GM21723 (cell line): ENCODE measurements at regions not wholly inside any gene's neighbourhood (a gene's known extent, or its start where the extent isn't known, plus 50 kb on each side); places are given as distances from the start of the nearest gene placed in this dataset.

ENCODE experiments used
- ATAC-seq: cut with Tn5 transposase; IDR thresholded peaks from one replicate; pipeline ENCODE4 v1.9.1; 2021; ENCODE audit warnings: mild to moderate bottlenecking, moderate library complexity; ENCODE audit not compliant: unreplicated experiment

DNA sequence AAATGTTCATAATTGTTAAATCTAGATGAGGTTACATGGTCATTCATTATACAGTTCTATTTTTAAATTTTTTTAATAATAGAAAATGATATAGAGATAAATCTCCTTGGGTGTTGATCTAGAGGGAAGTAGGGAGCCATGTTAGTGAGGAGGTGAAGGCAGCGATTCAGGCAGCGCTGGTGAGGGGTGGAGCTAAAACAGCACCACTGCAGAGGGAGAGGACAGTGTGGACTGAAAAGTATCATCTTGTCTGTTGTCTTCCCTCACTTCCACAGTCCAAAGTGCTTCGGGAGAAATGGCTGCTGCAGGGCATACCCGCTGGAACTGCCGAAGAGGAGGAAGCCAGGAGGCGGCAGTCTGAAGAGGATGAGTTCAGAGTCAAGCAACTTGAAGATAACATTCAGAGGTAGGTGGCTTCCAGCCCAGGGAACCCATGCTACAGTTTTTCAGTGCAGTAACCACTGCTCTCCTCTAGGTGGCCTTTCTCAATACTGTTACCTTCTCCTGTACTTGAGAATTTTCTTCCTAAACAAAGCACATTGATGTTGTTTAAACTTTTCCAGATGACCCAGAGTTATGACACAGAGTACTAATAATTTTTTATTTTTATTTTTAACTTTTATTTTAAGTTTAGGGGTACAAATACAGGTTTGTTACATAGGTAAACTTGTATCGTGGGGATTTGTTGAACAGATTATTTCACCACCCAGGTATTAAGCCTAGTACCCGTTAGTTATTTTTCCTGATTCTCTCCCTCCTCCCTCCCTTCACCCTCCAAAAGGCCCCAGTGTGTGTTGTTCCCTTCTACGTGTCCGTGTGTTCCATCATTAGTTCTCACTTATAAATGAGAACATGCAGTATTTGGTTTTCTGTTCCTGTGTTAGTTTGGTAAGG lies 100.5 kb downstream of the PALM2AKAP2 start:
- peak; percentile 90 for ATAC-seq

DNA sequence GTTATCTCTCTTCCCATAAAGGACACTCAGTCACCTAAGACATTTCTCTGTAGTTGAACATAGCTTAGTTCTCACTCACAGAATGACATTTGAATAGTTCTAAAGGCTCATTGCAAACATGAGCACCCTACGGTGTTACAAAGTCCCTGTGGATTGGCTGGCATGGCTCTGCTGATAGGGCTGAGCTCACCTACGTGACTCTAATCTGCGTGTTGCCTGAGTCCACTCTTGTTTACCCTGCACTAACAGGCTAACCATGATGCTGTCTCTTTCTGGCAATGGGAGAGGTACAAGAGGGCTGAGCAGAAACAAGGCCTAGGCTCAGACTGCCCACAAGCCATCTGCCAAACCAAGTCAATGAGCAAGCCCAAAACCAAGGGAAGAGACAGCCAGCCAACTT lies 103.6 kb downstream of the PALM2AKAP2 start:
- no peak for ATAC-seq

DNA sequence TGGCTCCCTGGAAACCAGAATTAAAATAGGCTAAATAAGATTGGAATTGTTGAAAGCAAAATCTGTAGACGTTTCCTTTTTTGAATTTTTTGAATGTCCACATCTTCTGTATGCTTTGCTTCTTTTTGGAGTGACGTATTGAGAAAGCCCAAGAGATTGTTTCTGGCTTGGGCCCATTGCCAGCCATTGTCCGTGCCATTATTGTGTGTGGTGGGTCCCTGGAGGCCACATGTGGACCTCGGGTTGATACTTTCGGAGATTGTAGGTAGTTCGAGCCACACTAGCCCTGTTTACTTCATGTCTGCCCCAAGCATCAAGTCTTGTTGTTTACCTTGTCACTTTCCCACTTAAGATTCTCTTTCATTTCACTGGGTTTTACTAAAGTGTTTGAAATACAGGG lies 106.0 kb downstream of the PALM2AKAP2 start:
- no peak for ATAC-seq

DNA sequence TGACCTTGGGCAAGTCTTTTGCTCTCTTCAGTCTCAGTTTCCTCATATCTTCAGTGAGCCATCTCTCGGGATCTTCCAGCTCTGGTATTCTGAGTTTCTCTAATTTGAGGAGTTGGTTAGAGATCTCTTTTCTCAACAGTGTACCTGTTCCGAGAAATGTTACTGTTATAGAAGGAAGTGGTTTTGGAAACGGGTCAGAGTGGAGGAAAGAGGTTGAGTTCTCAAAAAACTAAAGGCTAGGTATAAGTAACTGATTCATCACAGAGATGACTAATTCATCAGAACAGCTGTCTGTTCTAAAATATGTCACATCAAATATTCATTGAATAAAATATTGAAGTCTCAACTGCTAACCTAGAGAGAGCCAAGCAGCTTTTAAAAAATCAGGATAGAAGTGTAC lies 106.6 kb downstream of the PALM2AKAP2 start:
- ATAC-seq, result no peak

DNA sequence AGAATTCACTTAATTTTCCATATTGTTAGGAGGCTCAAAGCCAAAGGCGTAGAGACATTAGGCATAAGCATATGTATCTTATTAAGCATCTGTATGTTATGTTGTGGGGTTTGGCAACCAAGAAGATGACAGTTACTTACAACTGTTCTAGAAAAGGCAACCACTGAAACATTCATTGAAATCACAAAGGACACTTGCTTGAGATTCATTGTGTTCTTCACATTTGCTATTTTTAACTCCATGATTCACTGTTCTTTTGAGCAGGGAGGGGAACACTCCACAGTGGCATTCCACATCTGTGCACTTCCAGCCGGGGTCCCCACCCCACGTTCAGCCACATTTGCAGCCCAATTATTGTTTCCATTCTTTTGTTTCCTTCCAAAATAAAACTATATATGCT lies 107.1 kb downstream of the PALM2AKAP2 start:
- ATAC-seq, result no peak

DNA sequence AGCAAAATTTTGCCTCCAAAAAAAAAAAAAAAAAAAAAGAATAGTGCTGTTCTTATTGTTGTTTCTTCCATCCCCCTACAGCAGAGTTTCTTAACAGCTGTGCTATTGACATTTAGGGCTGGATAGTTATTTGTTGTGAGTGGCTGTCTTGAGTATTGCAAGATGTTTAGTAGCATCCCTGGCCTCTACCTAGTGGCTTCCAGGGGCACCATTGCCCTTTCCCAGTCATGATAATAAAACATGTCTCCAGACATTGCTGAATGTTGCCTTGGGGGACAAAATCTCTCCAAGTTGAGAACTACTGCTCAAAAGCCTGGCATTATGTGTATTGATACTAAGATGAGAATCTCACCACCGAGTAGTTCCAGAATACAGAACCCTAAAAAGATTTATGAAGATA lies 108.7 kb downstream of the PALM2AKAP2 start:
- no peak for ATAC-seq

DNA sequence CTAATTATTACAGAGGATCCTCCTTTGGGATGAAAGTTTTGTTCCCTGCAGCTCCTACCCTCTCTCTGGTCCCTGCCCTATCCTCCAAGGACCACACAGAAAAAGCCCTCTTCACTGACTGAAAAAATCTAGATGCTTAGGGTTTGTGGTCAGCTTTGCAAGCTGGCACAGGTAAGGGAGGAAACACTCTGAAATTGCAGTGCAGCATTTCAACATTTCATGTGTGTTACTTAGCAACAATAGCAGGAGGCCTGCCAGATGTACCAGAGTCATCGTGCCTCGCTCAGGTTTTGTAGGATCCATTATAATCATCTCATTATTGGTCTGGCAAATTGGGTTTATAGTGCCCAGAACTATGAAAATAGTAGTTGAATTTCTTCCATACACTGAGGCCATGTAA lies 109.5 kb downstream of the PALM2AKAP2 start:
- no peak for ATAC-seq

DNA sequence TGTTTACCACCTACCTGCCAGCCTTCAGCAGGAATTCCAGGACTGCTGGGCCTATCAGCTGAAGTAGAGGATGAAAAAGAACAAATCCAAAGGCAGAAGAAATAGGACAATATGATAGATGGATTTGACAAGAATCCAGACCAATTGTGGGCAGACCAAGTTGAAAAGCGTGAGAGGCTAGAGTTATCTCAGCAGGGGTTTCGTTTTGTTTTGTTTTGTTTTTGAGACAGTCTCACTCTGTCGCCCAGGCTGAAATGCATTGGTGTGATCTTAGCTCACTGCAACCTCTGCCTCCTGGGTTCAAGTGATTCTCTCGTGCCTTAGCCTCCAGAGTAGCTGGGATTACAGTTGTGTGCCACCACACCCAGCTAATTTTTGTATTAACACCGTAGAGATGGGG lies 113.2 kb downstream of the PALM2AKAP2 start:
- peak; percentile 56 for ATAC-seq

DNA sequence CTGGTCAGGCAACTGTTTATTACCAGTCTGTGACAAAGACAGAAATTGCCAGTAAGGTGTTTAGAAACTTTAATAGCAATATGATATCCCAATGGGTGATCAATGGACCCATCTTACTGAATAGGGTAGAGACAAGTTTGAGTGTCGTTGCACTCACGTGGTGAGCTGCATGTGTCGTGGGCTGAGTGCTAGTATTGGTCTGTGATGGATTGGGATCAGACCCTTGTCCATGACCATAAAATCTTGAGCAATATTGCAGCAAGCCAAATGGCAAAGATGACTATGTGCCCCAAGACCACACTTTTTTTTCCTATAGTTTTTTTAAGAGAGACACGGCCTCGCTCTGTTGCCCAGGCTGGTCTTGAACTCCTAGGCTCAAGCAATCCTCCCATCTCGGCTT lies 114.5 kb downstream of the PALM2AKAP2 start:
- ATAC-seq, result no peak

DNA sequence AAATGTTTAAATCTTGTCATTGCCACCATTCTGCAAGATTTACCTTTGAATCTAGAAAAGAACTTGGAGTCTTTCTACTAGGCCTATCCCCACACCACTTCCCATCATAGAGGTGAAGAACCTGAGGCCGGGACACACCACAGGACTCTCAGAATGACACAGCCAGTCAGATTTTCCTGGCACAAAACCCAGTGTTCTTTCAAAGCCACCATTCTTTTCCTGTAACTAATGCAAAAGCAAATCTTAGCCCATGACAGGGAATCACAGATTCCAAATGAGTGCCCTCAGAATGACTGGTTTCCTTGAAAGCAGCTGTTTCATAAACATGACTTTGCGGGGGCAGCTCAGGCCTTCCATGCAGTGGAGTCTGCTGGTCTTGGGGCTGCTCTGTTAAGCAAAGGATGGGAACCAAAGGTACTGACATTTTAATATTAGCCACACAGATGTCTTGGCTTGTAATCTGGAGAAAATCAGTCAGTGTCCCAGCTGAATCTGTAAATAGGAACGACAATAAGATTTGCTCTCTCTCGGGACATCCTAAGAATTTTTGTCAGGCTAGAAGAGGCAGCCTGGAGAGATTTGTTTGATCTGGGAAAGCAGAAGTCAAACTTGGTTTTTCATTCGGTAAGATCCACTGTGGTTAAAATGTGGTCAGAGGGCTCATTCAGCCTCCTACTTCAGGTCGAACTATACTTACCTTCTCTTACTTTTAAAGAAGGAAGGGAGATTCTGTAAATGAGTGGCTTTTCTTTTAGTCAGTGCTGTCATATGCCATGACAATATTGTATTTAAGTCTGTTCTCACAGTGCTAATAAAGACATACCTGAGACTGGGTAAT lies 115.1 kb downstream of the PALM2AKAP2 start:
- ATAC-seq, result peak; percentile 81

DNA sequence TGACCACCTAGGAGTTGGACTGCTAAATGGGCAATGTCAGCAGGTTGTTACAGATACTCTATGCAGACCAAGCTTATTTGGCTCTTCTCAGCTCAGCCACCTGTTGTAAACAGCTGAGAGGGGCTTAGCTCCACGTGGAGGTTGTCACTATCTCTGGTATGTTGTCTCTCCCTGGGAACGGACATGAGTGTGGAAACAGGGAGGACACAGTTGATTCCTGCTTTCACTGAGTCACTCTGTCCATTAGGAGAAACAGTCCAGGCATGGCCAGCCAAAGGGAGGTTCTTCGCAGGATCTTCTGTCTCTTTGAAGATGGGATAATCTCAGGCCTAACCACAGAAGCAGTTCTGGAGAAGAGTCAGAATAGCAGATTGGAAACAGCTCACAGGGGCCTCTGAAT lies 121.2 kb downstream of the PALM2AKAP2 start:
- no peak for ATAC-seq

DNA sequence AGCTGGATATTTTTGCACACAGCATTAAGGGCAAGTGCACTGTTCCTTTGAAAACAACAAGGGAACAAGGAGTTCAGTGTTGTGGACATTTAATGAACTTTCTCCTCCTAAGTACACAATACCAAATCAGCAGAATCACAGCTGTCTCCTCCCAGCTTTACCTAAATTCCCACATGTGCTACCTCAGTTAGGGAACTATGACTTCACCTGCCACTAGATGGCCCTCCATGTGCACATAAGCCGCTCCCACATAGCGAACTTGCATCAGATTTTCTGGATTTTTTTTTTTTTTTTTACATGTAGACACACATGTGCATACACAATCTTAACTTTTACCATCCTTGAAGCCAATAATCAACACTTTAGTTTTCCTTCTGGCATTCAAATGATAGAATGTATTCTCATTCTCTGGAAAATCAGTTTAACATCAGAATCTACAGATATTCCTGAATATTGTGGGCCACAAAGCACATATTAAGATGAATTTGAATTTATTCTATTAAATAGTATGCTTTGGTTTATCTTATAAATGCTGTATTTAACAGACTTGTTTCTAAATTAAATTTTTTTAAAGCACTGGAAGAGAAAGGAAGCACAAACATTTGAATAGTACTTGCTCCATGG lies 123.6 kb downstream of the PALM2AKAP2 start:
- peak; percentile 50 for ATAC-seq

DNA sequence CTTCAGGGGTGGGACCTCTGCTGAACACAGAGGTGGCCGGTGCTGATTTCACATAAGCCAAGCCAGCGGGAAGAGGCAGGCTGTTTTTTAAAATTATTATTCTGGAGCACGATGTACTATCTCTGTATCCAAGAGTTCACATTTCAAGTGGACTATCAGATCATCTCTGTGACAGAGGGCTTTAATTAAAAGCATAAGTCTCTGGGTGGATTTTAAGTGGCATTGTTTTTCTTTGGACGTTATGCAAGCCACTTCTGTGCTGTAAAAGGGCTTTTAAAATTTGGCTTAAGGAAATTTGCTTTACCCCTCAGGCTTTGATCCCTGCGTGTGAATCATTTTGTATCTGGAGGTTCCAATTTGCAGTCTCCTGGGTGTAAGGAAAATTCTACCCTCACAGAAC lies 124.7 kb downstream of the PALM2AKAP2 start:
- no peak for ATAC-seq

DNA sequence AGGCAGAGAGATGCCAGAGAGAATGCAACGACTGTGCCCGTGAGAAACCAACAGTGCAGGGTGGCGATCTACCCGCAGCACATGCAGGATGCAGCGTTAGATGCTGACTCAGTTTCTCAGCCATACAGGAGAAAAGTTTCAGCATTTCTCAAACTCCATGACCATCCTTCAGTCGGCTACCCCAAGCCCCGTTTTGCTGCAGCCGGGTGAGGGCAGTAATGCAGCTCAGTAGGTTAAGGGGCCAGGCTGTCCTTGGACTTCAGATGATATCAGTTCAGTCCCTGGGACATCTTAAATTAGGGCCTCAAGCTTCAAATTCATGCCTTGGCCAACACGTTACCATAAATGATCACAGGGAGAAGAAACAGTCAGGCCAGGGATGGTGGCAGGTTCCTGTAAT lies 125.5 kb downstream of the PALM2AKAP2 start:
- no peak for ATAC-seq

DNA sequence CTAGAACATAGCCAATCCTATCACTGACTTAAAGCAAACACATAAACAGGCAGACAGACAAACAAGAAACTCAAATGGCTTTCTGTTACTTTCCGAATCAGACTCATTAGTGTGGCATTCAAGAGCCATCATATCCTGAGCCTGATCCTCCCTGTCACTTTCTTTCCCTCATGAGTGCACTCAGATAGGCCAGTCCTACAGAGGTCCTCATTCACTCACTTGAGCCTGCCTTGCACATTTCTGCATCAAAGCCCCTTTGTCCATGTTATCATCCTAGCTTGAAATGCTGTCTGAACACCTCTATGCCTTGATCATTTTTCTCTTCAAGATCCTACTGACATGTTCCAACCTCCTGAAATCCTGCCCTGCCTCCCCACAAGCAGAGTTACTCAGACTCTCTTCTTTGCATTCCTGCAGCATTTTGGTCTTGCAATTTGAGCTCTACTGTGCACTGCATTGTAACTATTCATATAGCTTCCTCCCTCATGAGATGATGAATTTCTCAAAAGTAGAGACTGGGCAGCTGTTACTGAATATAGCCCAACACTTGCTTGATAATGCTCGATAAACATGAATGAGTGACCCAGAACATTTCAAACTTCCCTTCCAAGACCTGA lies 126.9 kb downstream of the PALM2AKAP2 start:
- peak; percentile 36 for ATAC-seq

DNA sequence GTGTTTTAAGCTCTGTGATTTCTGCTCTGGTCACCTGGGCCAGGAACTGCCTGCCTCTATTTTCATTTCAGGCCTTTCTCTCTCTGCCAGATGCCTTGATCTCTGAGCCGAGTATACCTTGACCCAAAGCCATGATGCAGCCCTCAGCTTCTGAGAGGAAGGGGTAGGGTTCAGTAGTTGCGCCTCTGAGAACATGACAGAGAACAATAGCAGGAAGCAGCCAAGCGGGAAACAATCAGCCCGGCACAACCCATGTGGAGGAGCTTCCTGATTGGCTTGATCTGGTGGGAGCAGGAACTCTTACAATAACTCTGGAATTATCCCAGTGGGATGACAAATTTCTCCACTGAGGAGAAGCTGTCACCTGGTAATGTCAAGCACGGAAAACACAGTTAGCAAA lies 127.4 kb downstream of the PALM2AKAP2 start:
- ATAC-seq, result peak; percentile 77

DNA sequence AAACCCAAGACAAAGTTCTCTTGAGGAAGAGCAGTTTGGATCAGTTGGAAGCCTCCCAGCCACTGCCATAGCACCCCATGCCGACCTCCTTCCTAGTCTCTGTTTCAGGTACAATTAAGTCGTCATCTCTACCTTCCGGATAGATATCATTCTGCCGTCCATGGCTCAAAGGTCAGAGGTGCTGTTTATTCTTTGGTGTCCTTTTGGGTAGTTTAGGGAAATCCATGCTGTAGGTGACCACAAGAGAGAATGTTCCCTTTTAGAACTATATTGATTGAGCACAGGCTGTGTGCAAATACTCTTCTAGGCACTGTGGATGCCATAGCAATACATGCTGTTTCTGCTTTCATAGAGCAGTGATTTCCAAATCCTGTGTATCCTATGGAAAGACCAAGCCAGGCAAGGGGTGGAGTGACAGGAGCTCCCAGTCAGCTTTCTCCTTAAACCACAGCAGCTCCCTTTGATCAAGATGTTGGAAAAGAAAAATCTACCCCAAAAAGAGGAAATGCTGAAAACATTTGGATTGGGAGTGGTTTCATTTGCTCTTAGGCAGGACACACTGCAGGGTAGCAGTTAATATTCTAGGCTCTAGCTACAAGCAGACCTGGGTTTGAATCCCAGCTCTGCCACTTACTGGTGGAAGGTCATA lies 127.9 kb downstream of the PALM2AKAP2 start:
- ATAC-seq, result peak; percentile 2

DNA sequence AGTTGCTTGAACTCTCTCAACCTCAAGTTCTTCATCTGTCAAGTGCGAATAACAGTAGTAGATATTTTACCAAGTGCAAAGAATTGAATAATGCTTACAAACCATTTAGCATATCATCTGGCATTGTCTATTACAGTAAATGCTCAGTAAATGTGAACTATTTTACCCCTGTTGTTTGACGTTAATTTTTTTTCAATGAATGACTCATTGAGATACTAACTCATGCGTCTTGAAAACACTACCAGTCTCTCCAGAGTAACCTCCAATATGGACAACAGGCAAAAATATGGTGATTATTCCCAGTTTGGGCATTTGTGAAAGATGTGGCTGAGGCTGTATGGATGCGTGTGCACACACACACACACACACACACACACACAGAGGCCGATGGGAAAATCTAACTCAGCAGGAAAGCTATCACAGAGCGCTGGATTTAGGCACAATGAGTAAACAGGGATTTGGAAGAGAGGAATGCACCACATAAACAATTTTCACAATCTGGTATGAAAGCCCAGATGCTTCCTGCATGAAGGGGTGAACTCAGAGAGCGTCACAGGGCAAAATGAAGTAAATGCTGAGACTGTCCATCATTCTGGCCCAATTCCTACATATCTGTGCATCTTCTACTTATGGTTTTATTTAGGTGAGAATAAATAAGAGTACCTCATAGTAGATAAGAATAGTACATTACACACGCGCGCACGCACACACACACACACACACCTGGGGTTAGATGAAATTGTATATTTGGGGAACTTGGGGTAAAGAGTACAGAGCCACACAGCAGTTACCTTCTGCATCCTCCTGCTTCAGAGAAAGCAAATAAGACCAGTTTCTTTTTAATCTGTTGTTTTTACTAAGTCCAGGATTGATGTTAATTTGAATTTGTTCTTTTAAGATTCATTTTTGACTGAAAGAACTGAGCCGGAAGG lies 128.7 kb downstream of the PALM2AKAP2 start:
- no peak for ATAC-seq

DNA sequence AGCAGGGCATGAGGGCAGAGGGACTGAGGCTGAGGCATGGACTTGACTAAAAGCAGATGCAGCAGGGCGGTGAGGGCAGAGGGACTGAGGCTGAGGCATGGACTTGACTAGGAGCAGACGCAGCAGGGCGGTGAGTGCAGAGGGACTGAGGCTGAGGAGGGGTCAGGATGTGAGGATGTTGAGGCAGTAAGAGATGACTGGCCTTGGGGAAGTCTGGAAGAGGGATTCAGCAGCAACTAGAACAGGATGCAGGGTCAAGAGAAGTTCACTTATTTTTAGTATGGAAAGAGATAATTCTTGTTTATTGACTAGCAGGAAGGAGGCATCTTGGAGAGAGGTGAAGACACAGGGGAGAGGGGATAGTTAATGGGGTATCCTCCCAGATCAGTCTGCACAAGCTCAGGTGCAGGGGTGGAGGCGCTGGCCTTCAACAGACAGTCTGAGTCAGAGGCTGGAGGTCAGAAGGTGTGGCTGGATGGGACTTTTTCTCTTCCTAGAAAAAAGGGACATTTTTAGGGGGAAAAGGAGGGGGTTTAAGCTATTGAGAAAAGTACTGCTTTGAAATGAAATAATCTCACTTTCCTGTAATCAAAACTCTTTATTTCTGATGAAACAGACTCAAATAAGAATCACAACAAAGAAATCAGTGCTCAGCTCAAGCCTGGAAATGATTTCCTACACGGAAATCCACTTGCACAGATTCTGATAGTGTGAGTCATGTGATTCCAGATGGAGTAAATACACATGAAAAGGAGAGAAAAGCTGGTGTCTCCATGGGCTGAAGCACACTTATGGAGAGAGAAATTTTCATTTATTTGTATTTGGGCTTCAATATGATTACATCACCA lies 130.9 kb downstream of the PALM2AKAP2 start:
- ATAC-seq, result no peak
